Osteoblast (primary cell): ENCODE measurements at regions not wholly inside any gene's neighbourhood (a gene's known extent, or its start where the extent isn't known, plus 50 kb on each side); places are given as distances from the start of the nearest gene placed in this dataset.

Experiments used
- DNase-seq: peaks from one replicate; pipeline ENCODE4 v3.0.0; 2011; ENCODE audit warnings: low spot score, mixed read lengths; ENCODE audit not compliant: insufficient read length; ENCODE audit errors: missing footprints
- H2AFZ ChIP-seq: 2 replicates; pipeline ENCODE4 v1.6.0; 2011; ENCODE audit warnings: mild to moderate bottlenecking, low read length
- H3K27ac ChIP-seq: 2 replicates; pipeline ENCODE4 v1.5.1; 2011; ENCODE audit warnings: mild to moderate bottlenecking, low read depth, low read length, moderate library complexity
- H3K27me3 ChIP-seq: 2 replicates; pipeline ENCODE4 v1.6.0; 2012; ENCODE audit warnings: mild to moderate bottlenecking, control low read depth, inconsistent platforms, low read length, moderate library complexity; ENCODE audit not compliant: insufficient read depth
- H3K36me3 ChIP-seq: 2 replicates; pipeline ENCODE4 v1.5.1; 2011; ENCODE audit warnings: mild to moderate bottlenecking, low read length, control low read depth, moderate library complexity; ENCODE audit not compliant: insufficient read depth
- H3K4me1 ChIP-seq: 2 replicates; pipeline ENCODE4 v1.5.1; 2011; ENCODE audit warnings: mild to moderate bottlenecking, low read length, control low read depth, moderate library complexity; ENCODE audit not compliant: insufficient read depth
- H3K4me2 ChIP-seq: 2 replicates; pipeline ENCODE4 v1.6.0; 2011; ENCODE audit warnings: mild to moderate bottlenecking, low read length; ENCODE audit not compliant: insufficient read depth
- H3K4me3 ChIP-seq: fragments of 200-600 bp; sonication (generic); 3 replicates; pipeline ENCODE4 v1.5.1; 2012; ENCODE audit warnings: mild to moderate bottlenecking, low read length, inconsistent platforms; ENCODE audit not compliant: insufficient read depth
- H3K79me2 ChIP-seq: 2 replicates; pipeline ENCODE4 v1.6.0; 2012; ENCODE audit warnings: mild to moderate bottlenecking, low read length, control low read depth, inconsistent platforms; ENCODE audit not compliant: insufficient read depth
- H3K9me3 ChIP-seq: 2 replicates; pipeline ENCODE4 v1.5.1; 2011; ENCODE audit warnings: low read depth, low read length, control low read depth
- H4K20me1 ChIP-seq: 2 replicates; pipeline ENCODE4 v1.6.0; 2012; ENCODE audit warnings: mild to moderate bottlenecking, low read length, control low read depth; ENCODE audit not compliant: insufficient read depth
- CTCF ChIP-seq: IDR thresholded peaks from 2 replicates; pipeline ENCODE4 v1.5.1; 2011; ENCODE audit warnings: mild to moderate bottlenecking, low read depth, low read length, moderate library complexity; ENCODE audit errors: extremely low read depth

- Histone ChIP-seq H3K27me3 (no peaks in the 10 kb centered on the region), H3K4me2 (no peak overlapping the region)
- DNase-seq, result no peak
These were observed 163.8 kb upstream of the MEX3C start for GRCh38 chr18:51361130-51361860.

DNA sequence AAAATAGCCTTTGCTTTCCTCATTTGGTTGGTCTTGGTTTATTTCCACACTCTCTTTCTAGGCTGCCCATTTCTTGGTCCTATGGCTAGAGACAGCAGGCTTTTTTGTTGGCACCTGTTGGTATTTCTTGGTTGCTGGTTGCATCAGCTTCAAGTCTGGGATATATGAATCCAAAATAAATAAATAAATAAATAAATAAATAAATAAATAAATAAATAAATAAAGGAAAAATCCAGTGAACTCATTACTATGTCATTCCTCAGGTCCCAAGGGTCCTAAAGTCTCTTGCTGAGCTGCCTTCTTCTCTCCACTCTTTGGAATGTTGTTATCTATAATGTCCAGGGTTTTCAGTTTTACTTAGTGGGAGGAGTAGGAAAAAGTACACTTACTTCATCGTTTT is 165.9 kb upstream of the MEX3C start:
- TF ChIP-seq CTCF, result no peak
- Histone ChIP-seq H3K4me3 (no peak overlapping the region), H3K36me3 (no peaks in the 10 kb centered on the region), H3K9me3 (no peaks in the 10 kb centered on the region), H3K79me2 (no peaks in the 10 kb centered on the region), H4K20me1 (no peaks in the 10 kb centered on the region), H3K27ac (no peak overlapping the region), H3K4me2 (no peak overlapping the region), H3K27me3 (no peaks in the 10 kb centered on the region), H3K4me1 (no peaks in the 10 kb centered on the region), H2AFZ (no peak overlapping the region)
- no peak for DNase-seq

More at GRCh38 chr18:51361130-51361860, 163.8 kb upstream of the MEX3C start:
- H3K36me3 ChIP-seq, result no peaks in the 10 kb centered on the region
- no peak overlapping the region for H2AFZ ChIP-seq
- H3K9me3 ChIP-seq, result no peaks in the 10 kb centered on the region
- no peaks in the 10 kb centered on the region for H3K79me2 ChIP-seq
- no peaks in the 10 kb centered on the region for H3K4me1 ChIP-seq
- H3K27ac ChIP-seq, result no peak overlapping the region
- TF ChIP-seq CTCF, result no peak
- H3K4me3 ChIP-seq, result no peak overlapping the region
- H4K20me1 ChIP-seq, result no peaks in the 10 kb centered on the region

DNA sequence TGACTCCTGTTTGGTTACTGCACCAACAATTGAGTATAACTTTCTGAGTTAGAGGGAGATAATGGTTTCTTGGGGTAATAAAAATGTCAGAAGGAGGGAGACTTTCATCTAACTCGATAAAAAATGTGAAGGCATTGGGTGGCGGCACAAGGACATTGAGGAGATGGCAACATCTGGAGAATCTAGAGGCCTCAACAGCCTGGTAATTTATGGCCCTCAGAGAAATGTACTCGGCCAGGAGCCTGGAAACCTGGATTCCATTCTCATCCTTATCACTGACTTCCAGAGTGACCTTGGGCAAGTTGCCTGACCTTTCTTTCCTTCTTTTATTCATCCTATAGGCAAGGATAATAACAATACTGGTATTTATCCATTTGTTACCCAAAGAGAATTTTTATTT is 173.5 kb upstream of the MEX3C start:
- Histone ChIP-seq H3K9me3 (no peaks in the 10 kb centered on the region), H3K4me1 (no peaks in the 10 kb centered on the region), H3K27me3 (no peaks in the 10 kb centered on the region), H3K36me3 (no peaks in the 10 kb centered on the region), H3K27ac (no peak overlapping the region), H4K20me1 (no peaks in the 10 kb centered on the region), H3K4me3 (no peak overlapping the region), H2AFZ (no peak overlapping the region), H3K4me2 (no peak overlapping the region), H3K79me2 (no peaks in the 10 kb centered on the region)
- no peak for TF ChIP-seq CTCF
- no peak for DNase-seq

GRCh38 chr18:51371929-51372328 is 174.4 kb upstream of the MEX3C start:
- Histone ChIP-seq H3K4me1 (no peaks in the 10 kb centered on the region), H3K27ac (no peak overlapping the region), H3K27me3 (no peaks in the 10 kb centered on the region), H3K4me3 (no peak overlapping the region), H3K4me2 (no peak overlapping the region), H4K20me1 (no peaks in the 10 kb centered on the region), H3K79me2 (no peaks in the 10 kb centered on the region), H3K9me3 (no peaks in the 10 kb centered on the region), H2AFZ (no peak overlapping the region), H3K36me3 (no peaks in the 10 kb centered on the region)
- TF ChIP-seq CTCF, result no peak
- no peak for DNase-seq
